Neural progenitor cell (in vitro differentiated cells): ENCODE measurements at regions not wholly inside any gene's neighbourhood (a gene's known extent, or its start where the extent isn't known, plus 50 kb on each side); places are given as distances from the start of the nearest gene placed in this dataset.

Experiments
- EZH2 ChIP-seq: fragments of 200-600 bp; sonication (generic); IDR thresholded peaks from 2 replicates; pipeline ENCODE4 v1.6.1; 2017; ENCODE audit warnings: antibody characterized with exemption, mild to moderate bottlenecking, moderate library complexity
- TF ChIP-seq, protein P1 (sequence below): fragments of 200-600 bp; sonication (generic); IDR thresholded peaks from 2 replicates; pipeline ENCODE4 v1.5.1; 2017; ENCODE audit warnings: antibody characterized with exemption, mild to moderate bottlenecking

DNA sequence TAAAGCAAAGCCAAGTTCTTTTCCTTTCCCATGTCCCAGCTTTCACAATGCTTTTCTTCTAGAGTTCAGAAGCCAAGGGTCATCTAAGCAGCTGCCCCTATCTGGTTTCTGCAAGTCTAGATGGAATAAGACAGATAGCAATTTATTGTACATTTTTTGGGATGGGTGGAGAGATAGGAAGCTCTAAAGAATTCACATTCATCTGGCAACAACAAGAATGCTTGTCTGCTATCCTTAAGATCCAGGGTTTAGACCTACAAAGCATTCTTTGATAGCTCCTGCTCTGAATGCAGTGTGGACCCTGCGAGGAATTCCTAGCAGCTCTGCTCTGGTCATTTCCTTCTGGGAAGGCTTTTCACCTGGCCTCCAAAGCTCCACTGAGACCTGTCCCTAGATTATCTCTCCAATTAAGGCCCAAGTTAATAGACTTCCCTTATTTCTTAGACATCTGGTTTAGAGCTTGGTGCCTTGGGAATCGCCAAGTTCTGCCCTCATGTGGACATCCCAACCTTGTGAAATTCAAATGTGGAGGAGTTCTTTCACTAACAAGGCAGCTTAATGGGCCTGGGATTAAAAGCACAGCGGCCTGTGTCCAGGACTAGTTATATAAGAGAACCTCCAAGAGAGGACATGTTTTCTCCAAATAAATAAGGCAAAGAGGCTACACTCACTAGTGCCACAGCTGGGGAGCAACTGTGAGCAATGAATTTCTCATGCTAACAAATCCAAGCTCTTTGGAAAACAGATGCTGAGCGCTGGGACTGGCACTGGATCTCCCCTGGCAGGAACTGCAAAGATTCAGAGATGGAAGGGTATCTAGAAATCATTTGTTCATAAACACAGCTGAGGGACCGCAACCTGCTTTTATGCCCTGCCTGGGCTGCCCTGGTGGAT, 384.5 kb upstream of the DDHD1 start:
- TF ChIP-seq, protein P1, sequence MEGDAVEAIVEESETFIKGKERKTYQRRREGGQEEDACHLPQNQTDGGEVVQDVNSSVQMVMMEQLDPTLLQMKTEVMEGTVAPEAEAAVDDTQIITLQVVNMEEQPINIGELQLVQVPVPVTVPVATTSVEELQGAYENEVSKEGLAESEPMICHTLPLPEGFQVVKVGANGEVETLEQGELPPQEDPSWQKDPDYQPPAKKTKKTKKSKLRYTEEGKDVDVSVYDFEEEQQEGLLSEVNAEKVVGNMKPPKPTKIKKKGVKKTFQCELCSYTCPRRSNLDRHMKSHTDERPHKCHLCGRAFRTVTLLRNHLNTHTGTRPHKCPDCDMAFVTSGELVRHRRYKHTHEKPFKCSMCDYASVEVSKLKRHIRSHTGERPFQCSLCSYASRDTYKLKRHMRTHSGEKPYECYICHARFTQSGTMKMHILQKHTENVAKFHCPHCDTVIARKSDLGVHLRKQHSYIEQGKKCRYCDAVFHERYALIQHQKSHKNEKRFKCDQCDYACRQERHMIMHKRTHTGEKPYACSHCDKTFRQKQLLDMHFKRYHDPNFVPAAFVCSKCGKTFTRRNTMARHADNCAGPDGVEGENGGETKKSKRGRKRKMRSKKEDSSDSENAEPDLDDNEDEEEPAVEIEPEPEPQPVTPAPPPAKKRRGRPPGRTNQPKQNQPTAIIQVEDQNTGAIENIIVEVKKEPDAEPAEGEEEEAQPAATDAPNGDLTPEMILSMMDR, result no peak
- no peak for TF ChIP-seq EZH2
